ENCODE measurements at regions not wholly inside any gene's neighbourhood (a gene's known extent, or its start where the extent isn't known, plus 50 kb on each side); places are given as distances from the start of the nearest gene placed in this dataset.
A peak's percentile ranks its signal among the peaks of the same experiment; 100 is the strongest.
"Not testable (repeated sequence)": the region's sequence is repeated elsewhere in the genome, so short reads cannot be mapped to it uniquely, and the experiment has no call there.

- no peak for ATAC-seq
- DNase-seq (ENCODE audit: low spot score): no peak
These were observed 51.1 kb upstream of the JADE1 start for GRCh38 chr4:128758314-128758922.

- no peak for DNase-seq (ENCODE audit: low spot score)
These were observed 51.8 kb upstream of the JADE1 start for GRCh38 chr4:128757712-128758111.

GRCh38 chr4:128751354-128751753 is 58.1 kb upstream of the JADE1 start:
- DNase-seq (ENCODE audit: low spot score): no peak
- no peak for ATAC-seq

More at GRCh38 chr4:128757712-128758111, 51.8 kb upstream of the JADE1 start:
- ATAC-seq: peak; percentile 54

GRCh38 chr4:128741748-128742147 is 67.8 kb upstream of the JADE1 start:
- DNase-seq (ENCODE audit: low spot score); ATAC-seq: not testable (repeated sequence)

- no peak for ATAC-seq
- no peak for DNase-seq (ENCODE audit: low spot score)
These were observed 72.4 kb upstream of the JADE1 start for GRCh38 chr4:128737098-128737513.

GRCh38 chr4:128735714-128736113 is 73.8 kb upstream of the JADE1 start:
- DNase-seq (ENCODE audit: low spot score): no peak
- no peak for ATAC-seq

GRCh38 chr4:128728190-128728589 is 81.3 kb upstream of the JADE1 start:
- DNase-seq (ENCODE audit: low spot score) (no peak), ATAC-seq (no peak)

- ATAC-seq: no peak
- no peak for DNase-seq (ENCODE audit: low spot score)
These were observed 81.8 kb upstream of the JADE1 start for GRCh38 chr4:128727658-128728057.

GRCh38 chr4:128725405-128726055 is 84.0 kb upstream of the JADE1 start:
- peak; percentile 50 for DNase-seq (ENCODE audit: low spot score)
- peak; percentile 85 for ATAC-seq

- ATAC-seq (no peak), DNase-seq (ENCODE audit: low spot score) (no peak)
These were observed 86.6 kb upstream of the JADE1 start for GRCh38 chr4:128722911-128723310.

GRCh38 chr4:128721896-128722295 is 87.6 kb upstream of the JADE1 start:
- ATAC-seq: no peak
- DNase-seq (ENCODE audit: low spot score): no peak

- ATAC-seq (no peak), DNase-seq (ENCODE audit: low spot score) (no peak)
These were observed 89.2 kb upstream of the JADE1 start for GRCh38 chr4:128720270-128720669.

- ATAC-seq (no peak), DNase-seq (ENCODE audit: low spot score) (no peak)
These were observed 90.7 kb upstream of the JADE1 start for GRCh38 chr4:128718768-128719167.

GRCh38 chr4:128716338-128716737 is 93.2 kb upstream of the JADE1 start:
- DNase-seq (ENCODE audit: low spot score) (no peak), ATAC-seq (no peak)

GRCh38 chr4:128715616-128716015 is 93.9 kb upstream of the JADE1 start:
- DNase-seq (ENCODE audit: low spot score) (no peak), ATAC-seq (no peak)

GRCh38 chr4:128711361-128711760 is 98.1 kb upstream of the JADE1 start:
- ATAC-seq: no peak

GRCh38 chr4:128709268-128709667 is 100.2 kb upstream of the JADE1 start:
- ATAC-seq: no peak
- no peak for DNase-seq (ENCODE audit: low spot score)

More at GRCh38 chr4:128711361-128711760, 98.1 kb upstream of the JADE1 start:
- no peak for DNase-seq (ENCODE audit: low spot score)

- DNase-seq (ENCODE audit: low spot score) (no peak), ATAC-seq (no peak)
These were observed 101.6 kb upstream of the JADE1 start for GRCh38 chr4:128707864-128708263.

GRCh38 chr4:128703948-128704347 is 105.6 kb upstream of the JADE1 start:
- ATAC-seq: no peak

GRCh38 chr4:128700659-128701350 is 108.7 kb upstream of the JADE1 start:
- no peak for ATAC-seq

More at GRCh38 chr4:128703948-128704347, 105.6 kb upstream of the JADE1 start:
- DNase-seq (ENCODE audit: low spot score): no peak

GRCh38 chr4:128698386-128698785 is 111.1 kb upstream of the JADE1 start:
- no peak for DNase-seq (ENCODE audit: low spot score)
- ATAC-seq: no peak

More at GRCh38 chr4:128700659-128701350, 108.7 kb upstream of the JADE1 start:
- DNase-seq (ENCODE audit: low spot score): no peak

GRCh38 chr4:128697323-128697722 is 112.2 kb upstream of the JADE1 start:
- DNase-seq (ENCODE audit: low spot score) (no peak), ATAC-seq (no peak)
